ENCODE measurements at regions not wholly inside any gene's neighbourhood (a gene's known extent, or its start where the extent isn't known, plus 50 kb on each side); places are given as distances from the start of the nearest gene placed in this dataset.
"Not testable (repeated sequence)": the region's sequence is repeated elsewhere in the genome, so short reads cannot be mapped to it uniquely, and the experiment has no call there.

DNA sequence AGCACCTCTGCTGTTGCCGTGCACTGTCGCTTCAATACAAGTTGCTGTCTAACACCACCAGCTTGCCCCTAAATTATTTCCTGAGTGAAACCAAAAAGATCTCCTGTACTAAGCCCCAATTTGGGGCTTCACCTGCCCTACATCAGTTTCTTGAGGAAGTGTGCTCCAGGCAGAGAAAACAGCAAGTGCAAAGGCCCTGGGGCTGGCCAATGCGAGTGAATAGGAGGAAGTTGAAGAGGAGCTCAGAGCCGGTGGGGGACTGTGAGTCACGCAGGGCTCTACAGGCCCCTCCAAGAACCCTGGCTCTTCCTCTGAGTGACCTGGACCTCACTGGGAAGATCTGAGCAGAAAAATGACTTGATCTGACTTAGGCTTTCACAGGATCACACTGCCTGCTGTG, 117.2 kb downstream of the IPO8 start:
- no peak for DNase-seq

DNA sequence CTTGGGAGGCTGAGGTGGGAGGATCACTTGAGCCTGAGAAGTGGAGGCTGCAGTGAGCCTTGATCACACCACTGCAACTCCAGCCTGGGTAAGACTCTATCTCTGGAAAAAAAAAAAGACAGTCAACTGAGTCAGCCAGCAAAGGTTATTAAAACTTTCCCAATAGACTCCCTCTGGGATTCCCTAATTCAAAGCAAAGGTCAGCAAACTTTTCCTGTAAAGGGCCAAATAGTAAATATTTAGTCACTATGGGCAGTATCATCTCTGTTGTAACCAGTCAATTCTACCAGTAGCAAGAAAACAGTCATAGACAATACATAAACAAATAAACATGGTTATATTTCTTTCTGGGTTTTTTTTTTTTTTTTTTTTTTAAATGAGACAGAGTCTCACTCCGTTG, 122.5 kb downstream of the IPO8 start:
- DNase-seq = no peak

DNA sequence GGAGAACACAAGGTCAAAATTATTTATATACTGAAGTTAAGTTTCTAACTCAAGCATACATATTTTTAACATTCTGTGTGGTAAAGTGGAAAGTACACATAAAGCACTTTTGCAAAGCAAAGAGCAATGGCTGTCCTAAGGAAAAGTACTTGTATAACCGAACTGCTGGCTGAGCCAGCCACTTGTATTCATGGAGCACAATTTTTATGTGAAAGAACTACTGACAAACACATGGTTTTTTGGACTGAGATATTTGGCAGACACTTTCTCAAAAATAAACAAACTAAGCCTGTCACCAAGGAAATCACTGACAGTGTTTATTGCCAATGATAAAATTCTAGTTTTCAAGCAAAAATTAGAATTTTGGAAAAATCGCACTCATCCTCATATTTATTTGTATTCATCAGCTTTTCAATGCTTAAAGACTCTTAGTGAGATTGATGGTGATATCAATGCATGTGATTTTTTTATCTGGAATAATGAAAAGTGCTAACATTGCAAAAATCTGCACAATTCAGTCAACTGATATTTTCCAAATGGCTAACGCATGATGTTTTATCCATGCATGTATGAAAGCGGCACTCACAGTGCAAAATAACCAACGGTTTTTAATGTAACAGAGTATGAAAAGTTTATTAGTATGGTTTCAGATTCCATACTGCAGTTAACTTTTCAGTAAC, 125.3 kb downstream of the IPO8 start:
- no peak for DNase-seq

DNA sequence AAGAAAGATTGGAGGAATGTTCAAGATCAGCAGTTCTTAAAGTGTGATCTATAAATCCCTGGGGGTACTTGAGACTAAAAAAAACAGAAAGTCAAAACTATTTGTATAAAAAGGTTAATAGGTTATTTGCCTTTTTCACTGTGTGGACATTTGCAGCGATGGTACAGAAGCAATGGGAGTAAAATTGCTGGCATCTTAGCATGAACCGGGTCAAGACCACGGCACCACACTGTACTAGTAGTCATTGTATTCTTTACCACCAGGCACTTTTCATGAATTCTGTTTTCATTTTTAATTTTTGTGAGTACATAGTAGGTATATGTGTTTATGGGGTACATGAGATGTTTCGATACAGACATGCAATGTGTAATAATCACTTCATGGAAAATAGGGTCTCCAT, 126.2 kb downstream of the IPO8 start:
- DNase-seq = no peak

DNA sequence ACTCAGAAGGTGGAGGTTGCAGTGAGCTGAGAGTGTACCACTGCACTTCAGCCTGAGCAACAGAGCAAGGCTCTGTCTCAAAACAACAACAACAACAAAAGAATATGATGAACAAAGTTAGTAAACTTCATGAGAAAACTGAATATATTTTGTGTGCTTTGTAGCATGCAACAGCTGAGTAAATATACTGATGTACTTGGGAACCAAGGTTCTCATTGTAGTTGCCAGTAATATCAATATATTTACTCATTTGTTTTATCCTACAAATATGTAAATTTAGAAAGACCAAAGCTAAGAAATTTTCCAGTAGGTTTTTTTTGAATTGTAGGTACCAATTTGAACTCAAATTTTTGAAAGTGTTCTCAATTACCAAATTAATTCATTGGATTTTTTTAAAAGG, 127.2 kb downstream of the IPO8 start:
- no peak for DNase-seq

DNA sequence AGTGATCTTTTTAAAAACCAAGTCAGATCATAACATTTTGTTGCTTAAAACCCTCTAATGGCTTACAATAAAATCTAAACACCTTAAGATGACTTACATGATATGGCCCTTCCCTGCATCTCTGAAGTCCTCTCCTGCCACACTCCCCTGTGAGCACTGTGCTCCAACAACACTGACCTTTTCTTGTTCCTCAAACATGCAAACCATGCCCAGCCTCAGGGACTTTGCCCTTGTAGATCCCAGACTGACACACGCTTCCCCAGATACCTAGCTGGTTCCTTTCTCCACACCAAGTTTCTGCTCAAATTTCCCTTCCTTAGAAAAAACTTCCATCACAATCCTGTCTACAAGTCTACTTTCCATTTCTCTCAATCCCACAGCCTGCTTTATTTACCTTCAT, 128.6 kb downstream of the IPO8 start:
- DNase-seq = no peak

DNA sequence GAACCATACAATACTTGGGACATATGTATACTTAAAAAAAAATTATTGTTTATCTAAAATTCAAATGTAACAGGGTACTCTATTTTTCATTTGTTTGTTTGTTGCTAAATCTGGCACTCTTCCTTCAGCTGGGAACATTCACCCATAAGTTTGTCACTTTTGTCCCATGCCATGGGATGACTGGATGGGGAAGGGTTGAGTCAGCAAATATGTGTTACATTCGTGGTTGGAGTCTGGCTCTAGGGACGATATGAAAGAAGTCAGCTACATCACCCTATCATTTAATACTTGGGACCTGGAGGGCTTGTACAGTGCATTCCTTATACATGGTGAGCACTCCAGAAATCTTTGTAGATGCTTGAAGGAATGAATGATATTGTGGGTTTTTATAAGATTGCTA, 131.3 kb downstream of the IPO8 start:
- no peak for DNase-seq

DNA sequence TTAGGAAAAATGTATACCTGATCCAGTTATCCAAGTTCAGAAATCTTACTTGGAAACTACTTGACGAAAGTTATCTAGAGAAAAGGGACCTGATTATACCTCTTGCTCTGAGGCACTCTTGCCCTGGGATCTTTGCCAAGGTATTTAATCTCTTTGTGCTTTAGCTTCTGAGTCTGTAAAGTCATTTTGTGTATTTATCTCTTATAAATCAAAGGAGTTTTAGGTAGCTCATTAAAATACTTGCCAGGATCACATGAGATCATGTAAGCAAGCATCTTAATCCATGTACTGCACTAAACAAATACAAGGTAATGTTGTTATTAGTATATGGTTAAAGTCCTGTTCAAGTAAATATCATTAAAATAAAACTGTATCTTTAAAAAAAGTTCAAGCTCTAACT, 147.5 kb downstream of the IPO8 start:
- no peak for DNase-seq

DNA sequence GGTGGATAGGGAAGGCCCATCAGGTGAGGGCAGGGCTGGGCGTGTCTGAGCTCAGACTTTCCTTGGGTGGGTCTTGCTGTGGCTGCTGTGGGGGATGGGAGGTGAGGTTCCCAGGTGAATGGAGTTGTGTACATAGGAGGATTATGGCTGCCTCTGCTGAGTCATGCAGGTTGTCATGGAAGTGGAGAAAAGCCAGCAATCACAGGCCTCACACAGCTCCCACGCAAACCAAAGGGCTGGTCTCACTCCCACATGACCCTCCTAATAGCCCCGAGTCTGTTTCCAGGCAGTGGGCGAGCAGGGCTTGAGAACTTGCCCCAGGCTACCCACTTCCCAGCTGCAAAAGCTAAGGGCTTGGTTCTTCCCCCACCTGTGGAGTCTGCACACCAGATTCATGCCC, 149.5 kb downstream of the IPO8 start:
- no peak for DNase-seq

DNA sequence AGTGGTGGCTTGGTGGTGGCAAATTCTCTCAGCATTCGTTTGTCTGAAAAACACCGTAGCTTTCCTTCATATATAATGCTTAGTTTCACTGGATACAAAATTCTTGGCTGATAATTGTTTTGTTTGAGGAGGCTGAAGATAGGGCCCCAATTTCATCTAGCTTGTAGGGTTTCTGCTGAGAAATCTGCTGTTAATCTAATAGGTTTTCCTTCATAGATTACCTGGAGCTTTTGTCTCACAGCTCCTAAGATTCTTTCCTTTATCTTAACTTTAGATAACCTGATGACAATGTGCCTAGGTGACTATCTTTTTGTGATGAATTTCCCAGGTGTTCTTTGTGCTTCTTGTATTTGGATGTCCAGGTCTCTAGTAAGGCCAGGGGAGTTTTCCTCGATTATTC, 151.0 kb downstream of the IPO8 start:
- not testable (repeated sequence) for DNase-seq

DNA sequence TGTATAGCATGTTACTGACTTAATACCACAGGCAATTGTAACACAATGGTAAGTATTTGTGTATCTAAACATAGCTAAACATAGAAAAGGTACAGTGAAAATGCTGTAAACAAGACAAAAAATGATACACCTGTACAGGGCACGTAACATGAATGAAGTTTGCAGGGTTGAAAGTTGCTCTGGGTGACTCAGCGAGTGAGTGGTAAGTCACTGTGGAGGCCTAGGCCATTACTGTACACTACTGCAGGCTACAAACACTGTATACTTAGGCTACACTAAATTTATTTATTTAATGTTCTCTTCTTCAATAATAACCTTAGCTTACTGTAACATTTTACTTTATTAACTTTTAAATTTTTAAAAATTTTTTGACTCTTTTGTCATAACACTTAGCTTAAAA, 158.4 kb downstream of the IPO8 start:
- DNase-seq = no peak

DNA sequence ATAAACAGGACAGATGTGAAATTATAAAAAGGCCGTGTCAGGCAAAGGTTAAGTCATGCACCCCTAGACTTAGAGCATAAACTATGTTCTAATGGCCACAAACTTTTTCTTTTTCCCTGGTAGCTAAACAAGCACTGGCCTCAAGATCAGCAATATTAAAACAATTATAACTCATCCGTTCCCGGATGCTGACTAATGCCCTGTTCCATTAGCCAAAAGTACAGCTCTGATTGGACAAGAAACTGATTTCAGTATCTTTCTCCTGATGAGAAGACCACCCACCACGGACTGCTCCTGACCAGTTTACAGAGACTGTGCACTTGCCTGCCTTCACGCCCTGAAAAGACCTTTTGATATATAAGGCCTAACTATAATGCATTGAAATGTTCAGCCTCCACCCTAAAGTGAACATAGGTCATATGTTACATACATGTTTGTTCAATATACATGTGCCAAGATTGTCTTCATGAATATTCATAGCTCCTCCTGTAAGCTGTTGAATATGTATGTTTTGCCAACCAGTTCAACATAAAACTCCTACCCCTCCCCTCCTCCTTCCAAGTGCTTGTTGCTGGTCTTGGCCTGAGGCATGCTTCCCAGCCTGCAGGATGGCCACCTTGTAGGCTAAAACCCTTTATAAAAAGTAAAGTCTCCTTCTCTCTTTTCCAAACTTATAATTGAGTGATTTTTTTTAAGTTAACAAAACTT, 162.0 kb downstream of the IPO8 start:
- DNase-seq = no peak

DNA sequence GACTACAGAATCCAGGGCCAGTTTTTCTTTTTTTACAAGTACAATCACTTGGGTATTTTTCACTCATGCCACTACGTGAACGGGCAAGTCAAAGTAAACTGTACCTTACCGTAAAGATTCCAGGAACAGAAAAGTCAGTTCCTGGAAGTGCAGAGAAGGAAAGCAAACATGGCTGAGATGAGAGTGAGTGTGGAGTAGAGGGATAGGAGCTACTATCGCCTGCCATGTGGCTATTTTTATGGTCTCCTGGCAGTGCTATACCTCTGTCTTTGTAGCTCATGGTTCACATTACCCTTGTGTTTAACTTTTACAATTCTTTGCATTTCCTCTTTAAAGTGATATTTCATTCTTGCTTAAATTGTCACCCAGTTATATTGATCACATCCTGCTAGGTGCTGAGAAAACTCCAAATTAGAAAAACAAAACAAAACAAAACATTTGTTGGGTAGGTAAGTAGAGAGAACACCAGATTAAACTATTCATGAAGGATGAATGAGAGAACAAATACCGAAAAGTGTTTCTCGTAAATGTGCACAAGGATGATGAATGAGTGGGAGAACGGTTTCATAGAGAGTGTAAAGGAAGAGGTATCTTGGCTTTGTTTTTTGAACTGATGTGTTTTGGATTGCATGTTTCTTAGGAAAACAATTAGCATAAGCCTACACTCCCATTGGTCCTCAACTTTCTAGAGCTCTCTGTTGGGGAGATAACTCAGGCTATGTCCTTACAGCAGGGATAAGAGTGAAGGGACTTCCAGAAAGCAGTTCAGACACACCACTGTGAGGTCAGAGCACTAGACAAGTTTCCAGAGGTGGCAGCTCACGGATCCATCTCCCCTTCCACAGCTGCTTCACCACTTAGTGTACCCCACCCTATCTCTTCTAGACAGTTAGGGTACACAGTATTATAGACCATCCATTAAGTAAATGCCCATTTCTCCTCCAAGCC, 163.7 kb downstream of the IPO8 start:
- DNase-seq = no peak

DNA sequence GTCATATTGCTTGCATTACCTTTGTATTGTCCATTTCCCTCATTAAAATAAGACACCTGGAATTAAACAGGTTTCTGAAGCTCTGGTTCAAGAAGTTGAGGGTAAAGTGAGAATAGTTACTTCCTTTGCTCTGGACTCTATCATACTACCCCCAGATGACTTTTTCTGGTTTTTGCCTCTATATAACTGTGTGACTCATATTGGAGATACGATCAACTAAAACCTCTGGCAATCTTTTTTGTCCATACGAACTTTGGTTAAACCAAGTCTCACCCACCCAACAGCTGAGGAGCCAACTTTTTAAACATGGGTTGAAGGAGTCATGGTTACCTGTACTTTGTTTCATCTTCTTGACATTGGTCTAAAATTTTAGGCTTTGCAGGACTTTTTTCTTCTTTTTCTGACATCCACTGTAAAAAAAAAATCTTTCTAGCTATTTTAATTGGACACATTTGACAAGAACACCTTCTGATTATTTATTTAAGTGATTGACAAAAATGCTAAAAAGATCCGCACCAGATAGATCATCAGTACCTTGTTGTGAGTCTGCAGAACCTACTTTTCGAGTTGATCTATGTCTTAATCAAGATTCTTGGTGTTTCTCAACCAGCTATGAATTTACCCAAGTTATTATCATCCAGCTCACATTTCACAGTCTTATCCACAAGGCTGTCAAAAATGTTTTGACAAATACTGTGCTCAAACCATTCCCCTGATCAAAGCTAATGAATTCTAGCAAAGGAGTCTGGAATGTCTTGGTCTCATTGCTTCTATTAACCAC, 166.0 kb downstream of the IPO8 start:
- DNase-seq = no peak

DNA sequence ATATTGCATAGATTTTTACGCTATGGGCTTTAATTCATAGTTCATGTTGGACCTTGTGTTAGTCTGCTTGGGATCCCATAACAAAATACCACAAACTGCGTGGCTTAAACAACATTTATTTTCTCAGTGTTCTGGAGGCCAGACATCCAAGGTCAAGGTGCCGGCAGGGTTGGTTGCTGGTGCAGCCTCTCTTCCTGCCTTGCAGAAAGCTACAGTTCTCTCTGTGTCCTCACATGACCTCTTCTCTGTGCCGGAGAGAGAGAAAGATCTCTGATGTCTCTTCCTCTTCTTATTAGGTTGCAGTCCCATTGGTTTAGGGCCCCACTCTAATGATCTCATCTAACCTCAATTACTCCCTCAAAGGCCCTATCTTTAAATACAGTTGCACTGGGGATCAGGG, 170.5 kb downstream of the IPO8 start:
- DNase-seq = no peak

DNA sequence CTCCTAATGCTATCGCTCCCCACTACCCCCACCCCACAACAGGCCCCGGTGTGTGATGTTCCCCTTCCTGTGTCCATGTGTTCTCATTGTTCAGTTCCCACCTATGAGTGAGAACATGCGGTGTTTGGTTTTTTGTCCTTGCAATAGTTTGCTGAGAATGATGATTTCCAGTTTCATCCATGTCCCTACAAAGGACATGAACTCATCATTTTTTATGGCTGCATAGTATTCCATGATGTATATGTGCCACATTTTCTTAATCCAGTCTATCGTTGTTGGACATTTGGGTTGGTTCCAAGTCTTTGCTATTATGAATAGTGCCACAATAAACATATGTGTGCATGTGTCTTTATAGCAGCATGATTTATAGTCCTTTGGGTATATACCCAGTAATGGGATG, 175.4 kb downstream of the IPO8 start:
- DNase-seq = not testable (repeated sequence)

DNA sequence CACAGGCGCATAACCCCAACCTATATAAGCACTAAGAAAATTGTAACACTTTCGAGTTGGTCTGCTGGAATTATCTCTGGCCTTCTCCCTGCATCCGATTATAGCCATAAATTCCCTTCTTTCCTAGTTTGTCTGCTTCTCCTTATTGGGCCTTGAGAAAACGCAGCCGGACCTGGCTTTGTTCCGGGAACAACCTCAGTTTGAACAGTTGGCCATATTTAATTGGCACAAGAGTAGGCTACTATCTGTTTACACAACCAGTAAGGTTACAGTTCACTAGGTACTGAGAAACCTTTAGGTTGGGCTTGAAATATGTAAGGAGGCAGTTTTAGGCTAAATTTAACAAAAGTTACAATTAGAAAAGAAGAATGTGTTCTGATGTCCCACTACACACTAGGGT, 176.1 kb downstream of the IPO8 start:
- no peak for DNase-seq

DNA sequence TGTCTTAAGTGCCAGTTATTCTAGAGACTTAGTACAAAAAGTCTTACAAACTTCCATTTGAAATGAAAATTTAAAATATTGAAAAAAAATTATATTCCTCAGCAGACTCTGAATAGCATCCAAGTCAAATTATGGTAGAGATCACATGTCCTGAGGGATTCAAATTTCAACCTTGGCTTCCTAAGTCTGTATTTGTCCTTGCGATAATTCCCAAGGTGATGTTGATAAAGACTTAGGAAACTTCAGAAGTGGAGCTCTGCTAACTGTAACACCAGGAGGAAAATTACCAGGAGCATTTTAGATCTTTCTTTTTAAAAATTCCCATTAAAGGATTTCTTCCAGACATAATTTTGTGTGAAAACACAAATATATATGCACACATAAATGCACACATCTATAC, 178.3 kb downstream of the IPO8 start:
- no peak for DNase-seq

DNA sequence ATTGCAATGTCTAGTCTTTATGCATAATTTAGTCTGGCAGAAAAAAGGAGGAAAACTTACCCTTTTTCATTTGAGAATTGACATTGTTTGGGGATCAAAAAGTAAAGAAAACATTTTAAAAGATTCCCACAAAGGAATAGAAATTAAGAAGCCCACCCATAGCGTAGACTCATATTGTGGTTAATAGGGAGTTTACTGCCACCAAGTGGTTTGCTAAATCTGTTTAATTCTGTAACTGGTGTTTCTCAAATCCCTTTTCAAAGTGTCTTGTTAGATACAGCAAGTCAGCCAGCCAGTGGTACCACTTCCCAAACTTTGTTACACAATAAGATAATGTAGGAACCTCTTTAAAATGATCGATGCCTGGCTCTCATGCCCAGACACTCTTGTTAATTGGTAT, 180.3 kb downstream of the IPO8 start:
- no peak for DNase-seq

DNA sequence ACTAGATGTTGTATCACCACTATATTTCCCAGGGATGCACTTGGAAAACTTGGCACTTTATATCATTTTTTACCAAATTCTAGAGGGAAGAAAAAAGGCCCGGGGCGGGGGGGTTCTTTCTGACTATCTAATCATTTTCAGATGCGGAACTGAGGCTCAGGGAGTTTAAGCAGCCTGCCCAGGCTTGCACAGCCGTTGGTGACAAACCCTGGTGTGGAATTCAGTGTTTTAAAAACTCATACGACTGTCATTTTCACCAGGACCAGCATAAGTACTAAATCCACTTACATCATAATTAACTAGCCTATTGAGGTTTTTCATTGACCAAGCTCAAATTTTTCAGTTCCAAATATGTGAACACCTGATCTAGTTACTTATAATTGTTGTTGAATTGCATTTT, 181.0 kb downstream of the IPO8 start:
- DNase-seq = no peak

DNA sequence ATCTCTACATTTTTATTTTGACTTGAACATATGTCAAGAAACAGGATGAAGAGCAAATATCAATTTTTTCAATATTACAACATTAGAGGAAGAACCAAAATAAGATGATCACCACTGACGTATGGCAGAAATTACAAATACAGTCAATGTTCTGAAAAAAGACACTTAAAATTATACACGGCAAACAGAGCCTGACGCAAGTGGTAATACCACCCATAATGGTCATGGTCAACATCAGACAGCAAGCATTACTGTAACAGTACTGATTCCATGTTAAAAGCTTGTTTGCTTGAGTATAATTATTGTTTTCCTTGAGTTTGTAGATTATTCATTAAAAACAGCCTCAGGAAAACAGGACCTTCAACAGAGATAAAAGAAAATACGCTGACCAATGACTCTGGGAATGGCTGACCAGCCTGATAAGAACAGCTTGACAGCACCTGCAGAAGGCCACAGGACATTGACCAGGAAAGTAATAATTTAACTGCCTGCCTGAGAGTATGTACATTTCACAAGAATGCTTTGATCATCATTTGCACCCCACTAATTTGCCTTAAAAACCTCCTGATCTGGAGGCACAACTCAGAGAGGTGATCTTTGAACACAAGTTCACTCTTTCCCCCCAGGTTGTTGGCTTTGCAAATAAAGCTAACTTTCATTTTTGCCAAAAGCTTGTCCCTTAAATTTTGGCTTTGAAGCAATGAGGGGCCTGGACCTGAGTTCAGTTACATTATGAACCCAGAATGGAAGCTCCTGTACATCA, 187.3 kb downstream of the IPO8 start:
- no peak for DNase-seq

DNA sequence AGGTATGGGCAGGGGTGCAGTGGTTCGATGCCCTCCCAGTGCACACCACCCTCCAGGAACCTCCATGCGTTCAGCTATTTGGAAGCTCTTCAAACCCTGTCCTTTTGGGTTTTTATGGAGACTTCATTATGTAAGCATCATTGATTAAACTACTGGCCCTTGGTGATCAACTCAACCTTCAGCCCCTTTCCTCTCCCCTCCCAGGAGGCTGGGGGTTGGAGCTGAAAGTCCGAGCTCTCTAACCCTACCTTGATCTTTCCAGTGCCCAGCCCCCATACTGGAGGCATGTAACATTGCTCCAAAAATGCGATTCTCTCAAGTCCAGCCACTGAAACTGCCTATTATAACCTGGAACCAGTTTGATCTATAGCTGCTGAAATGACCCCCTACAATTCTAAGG, 188.1 kb downstream of the IPO8 start:
- DNase-seq = no peak
